Right forelimb (tissue), 1 donor: ENCODE measurements at regions not wholly inside any gene's neighbourhood (a gene's known extent, or its start where the extent isn't known, plus 50 kb on each side); places are given as distances from the start of the nearest gene placed in this dataset.
"Not testable (repeated sequence)": the region's sequence is repeated elsewhere in the genome, so short reads cannot be mapped to it uniquely, and the experiment has no call there.

ENCODE experiments used
- DNase-seq: peaks from one replicate; pipeline ENCODE4 v3.0.0-alpha.2; 2018

DNA sequence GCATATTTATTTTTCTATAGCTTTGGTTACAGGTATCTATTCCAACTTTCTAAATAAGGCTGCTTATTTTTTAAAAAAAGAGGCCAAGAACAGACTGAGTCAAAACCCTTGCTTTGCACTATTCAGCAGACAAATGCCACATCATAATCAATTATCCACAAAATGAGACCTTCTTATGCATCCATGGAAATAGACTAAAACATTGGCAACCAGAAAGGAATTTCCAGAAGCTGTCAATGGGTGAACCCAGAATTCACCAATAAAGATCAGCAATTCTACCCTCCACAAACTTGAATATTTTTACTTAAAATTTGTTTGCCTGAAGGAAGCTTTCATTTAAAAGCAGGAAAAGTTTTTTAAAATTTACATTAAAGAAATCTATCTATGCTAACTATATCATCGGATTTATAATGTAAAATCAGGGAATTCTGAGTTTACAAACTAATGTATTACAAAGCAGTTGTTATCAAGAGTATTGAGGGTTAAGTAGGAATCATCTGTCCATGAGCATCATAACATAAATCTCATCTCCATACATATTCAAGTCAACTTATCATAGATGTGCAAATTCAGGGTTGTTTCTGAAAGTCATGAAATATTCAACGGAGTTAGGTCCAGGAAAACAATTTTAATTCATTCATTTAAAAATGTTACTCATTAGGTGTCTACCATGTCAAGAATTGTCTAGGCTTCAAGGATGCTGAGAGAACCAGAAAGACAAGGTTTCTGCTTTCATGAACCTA, 548.0 kb downstream of the SATB2 start:
- DNase-seq, result no peak

DNA sequence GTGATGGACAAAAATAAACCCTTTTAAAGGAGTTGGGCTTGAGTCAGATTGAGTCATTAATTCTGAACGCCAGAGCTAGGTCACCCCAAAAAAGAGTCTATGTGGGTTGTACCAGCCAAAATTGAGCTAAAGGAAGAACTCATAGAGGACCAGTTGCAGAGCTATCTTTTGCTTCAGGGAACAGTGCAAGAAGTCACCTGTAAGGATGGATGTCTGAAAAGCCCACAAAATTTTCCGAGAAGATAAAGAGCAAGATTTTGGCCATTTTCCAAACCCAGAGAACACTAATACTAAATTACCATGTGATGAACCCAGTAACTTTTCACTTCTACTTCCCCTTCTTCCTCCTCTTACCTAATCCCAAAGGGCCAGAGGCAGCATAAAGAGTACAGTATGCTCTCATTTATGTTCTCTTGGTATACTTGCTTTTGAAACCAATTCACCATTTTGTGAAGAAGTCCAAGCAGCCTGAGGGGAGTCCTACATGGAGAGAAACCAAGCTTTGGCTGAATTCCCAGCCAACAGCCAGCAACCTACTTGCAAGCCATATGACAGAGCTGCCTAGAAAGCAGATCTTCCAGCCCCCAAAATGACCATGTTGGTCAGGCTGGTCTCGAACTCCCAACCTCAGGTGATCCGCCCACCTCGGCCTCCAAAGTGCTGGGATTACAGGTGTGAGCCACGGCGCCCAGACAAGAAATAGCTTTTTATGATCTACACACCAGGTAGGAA, 551.7 kb downstream of the SATB2 start:
- no peak for DNase-seq

DNA sequence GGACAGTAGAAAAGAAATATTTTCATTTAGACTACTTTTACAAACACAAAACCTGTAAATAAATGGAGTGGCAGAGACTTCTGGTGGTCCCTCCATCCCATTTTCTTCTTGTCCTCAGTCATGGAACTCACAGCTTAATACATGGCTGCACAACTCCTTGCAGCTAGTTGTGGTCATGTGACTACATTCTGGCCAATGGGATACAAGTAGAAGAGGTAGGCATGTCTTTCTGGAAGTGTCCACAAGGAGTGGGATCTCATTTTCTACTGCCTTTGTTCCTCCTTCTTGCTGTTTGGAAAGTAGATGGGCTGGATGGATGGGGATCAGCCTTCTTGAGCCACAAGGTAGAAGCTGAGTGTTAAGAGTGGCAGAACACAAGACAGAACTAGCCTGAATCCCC, 555.8 kb downstream of the SATB2 start:
- no peak for DNase-seq

DNA sequence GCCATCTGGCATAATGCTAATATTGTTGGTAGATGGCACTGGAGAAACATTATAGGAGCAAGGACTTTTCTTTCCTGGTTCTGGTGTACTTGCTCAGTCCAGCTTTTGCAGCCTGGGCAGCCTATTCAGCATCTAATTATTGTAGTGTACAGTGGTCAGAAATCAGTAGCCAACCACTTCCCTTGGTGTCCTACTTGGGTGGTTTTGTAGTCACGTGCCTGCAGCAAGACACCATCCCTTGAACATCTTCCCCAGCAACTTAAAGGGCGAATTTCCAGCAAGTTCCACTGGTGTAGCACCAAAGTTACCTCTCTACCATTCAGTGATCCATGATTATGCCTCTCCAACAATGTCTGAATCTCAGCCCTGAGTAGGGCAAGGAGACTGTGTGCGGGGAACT, 557.6 kb downstream of the SATB2 start:
- DNase-seq, result no peak

DNA sequence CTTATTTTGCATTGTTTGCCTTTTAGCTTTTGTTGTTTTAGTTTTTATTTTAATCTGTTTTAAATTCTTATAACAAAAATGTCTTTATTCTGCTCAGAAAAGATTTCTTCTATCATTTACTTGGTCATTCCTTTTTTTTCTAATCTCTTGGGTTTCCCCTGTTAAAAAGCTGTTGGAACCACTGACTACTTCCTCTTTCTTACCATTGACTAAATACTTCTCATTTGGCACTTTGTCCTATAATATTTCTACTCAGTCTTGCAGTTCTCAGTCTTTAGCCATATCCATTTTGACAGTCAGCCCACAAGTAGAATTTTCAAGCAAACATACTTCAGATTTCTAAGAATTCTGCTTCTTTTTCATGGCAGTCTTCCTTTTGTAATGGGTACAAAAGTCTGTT, 567.2 kb downstream of the SATB2 start:
- no peak for DNase-seq

DNA sequence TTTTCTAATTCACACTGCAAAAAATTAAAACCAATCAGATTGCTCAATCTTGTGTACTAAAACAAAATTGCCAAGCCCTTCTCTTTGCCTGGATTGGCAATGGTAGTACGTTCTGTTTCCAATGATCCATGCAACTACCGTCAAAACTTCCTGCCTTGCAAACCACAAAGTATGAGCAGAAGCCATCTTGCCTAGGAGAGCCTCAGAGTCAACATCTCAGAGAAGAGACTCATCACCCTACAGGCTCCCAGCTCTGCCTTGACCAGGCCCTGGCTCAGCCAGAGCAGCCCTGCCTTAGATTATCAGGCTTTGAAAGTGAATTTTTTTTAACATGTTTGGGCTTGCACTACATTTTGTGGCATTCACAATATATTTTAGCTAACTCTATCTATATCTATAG, 574.1 kb downstream of the SATB2 start:
- no peak for DNase-seq

DNA sequence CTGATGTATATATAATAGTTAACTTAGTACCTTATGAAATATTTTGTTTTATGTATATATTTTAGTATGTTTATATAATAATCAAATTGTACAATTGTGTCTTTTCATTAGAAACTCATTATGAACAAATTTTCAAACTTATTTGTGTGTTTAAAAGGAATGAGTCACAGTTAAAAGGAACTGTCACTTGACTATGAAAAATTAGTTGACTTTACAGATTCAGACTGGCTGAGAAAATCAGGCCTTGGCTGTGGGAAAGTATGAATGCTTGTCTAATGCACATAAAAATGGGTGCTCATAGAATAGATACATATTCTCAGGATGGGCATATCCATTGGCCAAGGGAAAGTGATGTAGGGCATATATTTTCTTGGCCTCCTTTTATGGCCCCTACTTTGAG, 576.8 kb downstream of the SATB2 start:
- no peak for DNase-seq

DNA sequence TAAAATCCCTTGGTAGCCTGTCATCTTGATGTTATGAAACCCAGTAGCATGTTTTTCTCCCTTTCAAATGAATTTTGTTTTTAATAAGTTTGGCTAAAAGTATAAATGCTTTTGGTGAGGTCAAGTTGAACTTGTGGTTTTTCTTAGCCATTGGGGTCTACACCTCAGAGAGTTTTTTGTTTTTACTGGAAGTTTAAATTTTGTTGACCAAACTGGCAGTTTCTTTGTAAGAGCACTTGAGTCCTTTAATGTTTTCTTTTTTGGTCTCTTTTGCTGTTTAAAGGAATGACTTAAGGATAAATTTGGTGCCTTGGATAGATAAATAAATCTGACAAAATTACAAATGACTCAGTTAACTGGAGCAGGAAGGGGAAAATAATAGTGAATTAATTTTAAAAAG, 577.3 kb downstream of the SATB2 start:
- DNase-seq, result no peak

DNA sequence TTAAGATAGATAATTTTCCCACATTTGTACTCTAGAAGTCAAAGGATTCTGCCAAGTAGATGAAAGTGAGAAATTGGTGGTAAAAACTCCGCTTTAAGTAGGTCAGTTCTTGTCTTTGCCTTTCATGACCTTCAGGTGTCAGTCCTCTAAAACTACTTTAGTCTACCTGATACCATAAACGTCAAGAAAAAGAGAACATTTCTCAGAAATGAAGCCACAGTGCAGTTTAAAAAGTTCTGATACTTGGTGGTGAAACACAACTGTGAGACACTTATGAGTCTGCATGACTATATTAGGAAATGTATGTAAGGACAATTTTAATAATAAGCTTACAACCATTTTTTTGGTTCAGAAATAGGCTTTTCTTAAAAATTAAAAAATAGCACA, 583.3 kb downstream of the SATB2 start:
- no peak for DNase-seq

DNA sequence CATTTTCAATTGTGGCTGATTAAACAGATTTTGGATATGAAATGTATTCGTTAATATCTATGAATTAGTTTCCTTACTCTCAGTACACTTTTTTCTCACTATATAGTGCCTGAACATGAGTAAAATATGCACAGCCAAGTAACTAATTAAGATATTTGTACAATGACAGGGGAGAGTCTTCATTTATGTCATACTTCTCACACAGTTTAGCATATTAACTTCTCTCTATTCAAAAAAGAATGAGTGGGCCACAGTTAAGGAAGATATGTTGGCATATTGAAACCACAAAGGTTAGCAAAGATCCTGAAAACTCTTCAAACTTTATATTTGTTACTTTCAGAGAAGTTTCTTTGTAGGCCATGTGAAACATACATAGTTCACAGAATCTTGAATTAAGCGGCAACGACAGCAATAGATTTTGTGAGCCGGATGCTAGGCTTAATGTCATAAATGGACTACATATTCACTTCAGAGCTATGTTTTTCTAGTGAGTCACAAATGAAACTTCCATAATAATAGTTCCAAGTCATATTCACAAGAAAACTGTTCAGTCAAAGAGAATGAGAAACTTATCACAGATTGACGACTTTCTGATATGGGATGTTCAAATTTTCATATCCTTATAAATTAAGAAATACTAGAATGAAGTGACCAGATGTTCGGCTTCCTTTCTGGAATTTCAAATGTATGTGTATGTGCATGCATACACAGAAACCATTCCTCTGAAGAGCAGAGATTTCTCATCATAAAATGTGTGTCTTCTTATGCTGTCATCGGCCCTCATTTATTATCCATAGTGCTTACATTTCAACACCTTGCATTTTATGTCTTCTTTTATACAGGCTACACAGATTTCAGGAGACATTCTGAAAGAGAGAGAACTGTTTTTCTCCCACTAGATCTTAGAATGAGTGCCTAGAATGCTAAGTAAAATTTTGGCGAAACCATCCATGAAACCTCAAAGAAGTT, 584.0 kb downstream of the SATB2 start:
- DNase-seq, result no peak

DNA sequence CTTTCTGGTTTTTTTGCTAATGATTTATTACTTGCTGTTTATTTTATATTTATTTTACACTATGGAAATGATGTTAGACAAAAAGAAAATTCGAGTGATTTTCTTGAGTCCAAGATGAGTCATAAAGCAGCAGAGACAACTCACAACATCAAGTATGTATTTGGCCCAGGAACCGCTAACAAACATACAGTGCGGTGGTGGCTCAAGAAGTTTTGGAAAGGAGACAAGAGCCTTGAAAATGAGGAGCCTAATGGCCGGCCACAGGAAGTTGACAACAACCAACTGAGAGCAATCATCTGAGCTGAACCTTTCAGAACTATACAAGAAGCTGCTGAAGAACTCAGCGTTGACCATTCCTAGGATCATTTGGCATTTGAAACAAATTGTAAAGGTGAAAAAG, 594.1 kb downstream of the SATB2 start:
- no peak for DNase-seq

DNA sequence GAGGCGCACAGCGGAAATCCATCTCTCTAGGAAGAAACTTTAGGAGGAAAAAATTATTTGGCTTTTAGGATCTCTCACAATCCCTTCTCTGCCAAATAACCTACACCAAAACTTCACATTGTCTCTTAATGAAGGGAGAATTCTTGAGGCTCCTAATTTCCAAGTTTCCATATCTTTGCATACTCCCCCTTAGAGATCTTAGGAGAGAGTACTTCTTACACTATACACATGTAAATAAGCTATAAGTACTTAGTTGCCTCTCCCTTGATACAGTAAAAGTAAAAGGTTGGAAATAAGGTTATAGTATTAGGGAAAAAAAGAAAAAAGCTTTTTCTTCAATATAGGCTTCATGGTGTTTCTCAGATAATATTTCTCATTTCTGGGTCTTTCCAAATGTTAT, 596.7 kb downstream of the SATB2 start:
- no peak for DNase-seq

DNA sequence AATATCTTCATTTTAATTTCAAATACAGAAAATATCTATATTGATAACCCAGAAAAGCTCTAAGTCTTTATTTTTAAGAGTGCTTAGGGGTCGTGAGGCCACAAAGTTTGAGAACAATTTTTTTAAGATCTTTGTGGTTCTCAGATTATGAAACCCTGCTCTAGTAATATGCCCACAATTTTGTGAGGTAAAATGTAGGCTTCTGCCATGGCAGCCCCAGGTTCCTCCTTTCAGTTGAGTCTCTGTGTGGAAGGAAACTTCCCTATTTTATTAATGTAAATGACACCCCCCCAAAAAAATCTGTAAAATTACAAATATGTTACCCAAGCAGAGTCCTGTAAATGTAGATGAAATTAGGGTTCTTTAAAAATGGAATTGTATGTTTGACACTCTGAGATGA, 600.5 kb downstream of the SATB2 start:
- no peak for DNase-seq

DNA sequence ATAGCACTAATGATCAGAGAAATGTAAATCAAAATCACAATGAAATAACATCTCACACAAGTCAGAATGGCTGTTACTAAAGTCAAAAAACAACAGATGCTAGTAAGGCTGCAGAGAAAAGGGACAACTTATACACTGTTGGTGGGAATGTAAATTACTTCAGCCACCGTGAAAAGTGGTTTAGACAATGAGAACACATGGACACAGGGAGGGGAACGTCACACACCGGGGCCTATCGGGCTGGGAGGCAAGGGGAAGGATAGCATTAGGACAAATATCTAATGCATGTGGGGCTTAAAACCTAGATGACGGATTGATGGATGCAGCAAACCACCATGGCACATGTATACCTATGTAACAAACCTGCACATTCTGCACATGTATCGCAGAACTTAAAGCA, 602.0 kb downstream of the SATB2 start:
- DNase-seq, result not testable (repeated sequence)

DNA sequence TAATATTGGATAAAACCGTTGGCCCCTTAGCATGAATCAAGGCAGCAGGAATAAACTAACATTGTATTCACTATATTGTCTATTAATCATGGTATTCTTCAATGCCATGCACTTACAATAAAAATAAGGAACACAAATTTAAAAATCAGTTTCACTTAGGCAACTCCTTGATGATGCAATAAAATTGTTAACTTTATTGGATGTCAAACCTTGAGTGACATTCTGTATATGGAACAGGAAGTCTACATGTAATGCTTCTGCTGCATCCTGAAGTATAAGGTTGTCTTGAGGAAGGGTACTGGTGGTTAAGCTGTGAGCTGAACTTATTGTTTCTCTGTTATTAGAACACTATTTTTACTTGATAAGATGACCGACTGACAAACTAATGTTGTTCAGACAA, 605.5 kb downstream of the SATB2 start:
- no peak for DNase-seq

DNA sequence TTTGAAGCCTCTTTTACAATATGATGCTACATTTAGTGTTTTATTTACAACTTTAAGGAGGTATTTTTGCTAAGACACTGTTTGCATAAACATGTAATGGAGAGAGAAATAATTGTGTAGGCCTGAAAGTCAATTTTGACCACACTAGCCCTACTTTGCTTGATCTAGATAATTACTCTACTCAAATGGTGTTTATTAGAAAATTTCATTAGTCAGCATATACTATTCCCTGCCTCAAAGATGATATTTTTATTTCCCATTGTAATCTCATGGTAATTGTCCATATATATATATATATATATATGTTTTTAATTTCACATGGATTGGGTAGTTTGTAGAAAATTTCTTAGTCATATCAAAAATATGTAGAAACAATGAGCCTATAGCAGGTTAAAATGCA, 632.2 kb downstream of the SATB2 start:
- no peak for DNase-seq

DNA sequence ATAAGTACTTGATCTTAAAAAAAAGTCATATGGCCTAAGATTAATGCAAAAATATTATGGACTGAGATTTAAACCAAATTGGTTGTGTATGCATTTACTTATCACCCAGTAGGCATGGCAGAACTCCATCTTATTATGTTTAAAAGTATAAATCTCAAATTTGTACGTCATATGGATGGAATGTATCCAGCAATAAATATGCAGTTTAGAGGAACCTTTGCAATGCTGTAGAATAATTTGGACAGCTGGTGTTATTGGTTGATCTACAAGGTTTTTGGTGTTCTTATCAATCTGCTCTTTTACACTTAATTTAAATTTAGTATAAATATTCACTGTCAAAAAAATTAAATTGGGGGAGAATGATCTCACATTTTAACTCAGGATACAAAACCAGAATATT, 640.2 kb downstream of the SATB2 start:
- DNase-seq, result no peak

DNA sequence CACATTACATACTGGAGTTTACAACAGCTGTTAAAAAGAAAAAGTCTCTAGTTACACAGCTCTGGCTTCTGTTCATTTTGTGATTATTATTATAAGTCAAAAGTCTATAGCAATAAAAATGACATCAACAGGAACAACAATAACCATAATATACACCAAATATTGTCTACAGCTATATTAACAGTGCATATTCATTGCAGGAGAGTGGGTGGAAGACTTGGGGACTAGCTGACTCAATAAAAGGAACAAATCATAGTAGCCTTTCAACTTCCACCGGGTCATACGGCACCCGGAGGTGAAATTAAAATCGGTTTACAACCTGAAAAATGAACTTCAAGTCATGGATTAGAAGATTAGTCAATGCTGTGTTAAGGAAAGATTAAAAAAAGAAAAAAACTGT, 642.1 kb downstream of the SATB2 start:
- DNase-seq, result no peak

DNA sequence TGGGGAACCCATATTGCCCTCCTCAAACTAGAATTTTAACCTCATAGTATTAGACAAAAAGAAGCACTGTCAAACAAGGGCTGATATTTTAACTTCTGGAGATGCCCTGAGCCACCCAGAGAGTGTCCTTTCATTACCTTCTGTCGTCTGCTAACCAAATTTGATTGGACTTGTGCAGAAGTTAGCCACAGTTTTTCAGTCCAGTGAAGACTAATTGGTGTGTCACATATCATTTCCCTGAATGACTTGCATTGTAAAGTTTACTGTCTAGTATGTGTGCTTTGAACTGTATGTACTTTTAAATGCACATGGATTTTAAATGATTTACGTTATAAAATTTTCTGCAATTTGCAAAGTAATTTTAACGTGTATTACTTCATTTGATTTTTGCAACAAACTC, 646.5 kb downstream of the SATB2 start:
- no peak for DNase-seq

DNA sequence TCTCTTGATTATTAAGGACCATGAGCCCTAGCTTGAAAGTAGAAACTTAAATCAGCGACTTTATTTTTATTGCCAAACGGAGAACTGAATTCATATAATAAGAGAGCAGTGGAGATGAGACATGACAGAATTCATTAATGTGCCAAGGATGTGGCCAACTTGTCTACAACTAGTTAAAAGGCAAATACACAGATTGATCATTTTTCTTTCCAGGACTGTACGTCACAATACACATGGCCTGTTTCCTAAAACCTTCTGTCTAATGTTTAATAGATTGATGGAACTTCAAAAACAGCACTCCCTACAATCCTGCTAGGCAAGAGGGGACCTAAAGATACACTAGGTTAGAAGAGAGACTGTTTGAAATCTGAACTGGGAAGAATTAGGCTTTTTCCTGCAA, 647.8 kb downstream of the SATB2 start:
- no peak for DNase-seq

DNA sequence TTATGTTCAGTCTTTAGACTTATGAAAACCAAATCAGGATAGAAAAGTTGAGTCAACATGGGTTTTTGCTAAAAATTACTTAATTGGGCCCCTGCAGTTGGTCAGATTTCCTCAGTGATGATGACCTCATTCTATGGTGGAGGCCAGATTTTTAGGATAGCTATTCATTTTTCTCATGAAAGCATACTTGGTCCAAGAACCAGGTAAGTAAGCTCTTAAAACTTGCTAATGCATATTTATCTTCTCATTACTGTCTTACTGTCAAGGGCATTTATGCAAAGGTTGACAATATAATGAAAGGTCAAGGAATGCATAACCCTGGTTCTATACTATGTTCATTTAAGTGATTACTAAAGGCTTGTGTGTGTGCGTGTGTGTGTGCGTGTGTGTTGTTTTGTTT, 650.6 kb downstream of the SATB2 start:
- no peak for DNase-seq

DNA sequence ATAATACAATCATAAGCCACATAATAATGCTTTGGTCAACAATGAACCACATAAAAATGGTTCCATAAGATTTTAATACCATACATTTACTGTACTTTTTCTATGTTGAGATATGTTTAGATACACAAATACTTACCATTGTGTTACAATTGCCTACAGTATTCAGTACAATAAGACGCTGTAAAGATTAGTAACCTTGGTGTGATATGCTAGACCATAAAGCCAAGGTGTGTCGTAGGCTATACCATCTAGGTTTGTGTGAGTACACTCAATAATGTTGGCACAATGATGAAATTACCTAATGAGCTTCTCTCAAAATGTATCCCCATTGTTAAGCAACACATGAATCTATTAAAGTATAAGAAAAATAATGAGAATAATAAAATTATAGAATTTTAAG, 662.3 kb downstream of the SATB2 start:
- no peak for DNase-seq

DNA sequence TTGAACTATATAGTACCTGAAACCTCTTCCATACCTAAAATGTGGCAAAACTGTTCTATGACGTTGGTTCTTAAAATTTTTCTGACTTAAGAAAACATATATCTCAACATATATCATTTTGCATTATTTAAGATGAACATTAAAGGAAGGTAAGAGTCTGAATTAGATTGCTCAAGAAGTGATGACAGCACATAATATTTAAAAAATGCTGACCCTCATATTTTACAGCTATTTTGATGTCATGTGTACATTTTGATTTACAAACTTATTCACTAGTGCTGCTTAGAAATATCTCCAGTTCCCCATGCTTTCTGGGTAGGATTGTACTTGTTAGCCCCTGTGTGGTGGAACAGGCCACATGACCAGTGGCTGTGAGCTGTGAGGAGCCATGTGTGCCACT, 666.1 kb downstream of the SATB2 start:
- DNase-seq, result no peak

DNA sequence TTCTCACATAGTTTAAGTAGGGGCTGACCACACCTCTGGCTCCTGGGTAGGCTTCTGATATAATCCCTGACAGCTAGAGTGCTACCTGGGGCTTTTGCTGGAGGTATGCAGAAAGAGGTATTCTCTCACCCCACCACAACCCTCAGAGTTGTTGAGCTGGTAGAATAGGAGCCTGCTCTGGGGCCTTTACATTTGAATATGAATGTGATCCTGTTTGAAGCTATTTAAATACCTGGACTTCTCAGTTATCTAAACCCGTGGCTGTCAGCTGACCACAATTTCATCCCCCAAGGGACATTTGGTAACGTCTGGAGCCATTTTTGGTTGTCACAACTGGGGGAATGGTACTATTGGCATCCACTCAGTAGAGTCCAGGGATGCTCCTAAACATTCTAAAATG, 669.1 kb downstream of the SATB2 start:
- no peak for DNase-seq
